GM18508 (cell line): ENCODE measurements at regions not wholly inside any gene's neighbourhood (a gene's known extent, or its start where the extent isn't known, plus 50 kb on each side); places are given as distances from the start of the nearest gene placed in this dataset.

Experiments
- ATAC-seq: cut with Tn5 transposase; IDR thresholded peaks from one replicate; pipeline ENCODE4 v1.9.1; 2021; ENCODE audit warnings: moderate number of reproducible peaks; ENCODE audit not compliant: insufficient read depth, unreplicated experiment

DNA sequence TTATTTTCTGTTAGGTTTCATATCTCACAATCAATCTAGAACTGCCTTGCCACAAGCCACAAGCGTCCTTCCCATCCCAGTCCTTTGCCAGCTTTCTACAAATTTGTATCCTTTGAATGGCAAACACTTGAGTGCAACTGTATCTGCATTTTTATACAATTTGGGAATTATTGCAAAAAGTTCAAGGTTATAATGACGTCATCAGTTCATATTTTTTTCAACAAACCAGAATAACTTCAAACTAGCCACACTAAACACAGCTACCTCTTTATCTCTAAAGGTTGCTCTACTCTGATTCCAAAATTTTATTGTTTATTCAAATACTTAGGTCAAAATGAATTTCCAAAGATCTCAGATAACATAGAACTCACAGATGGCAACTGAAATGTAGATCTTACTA lies 877.1 kb downstream of the TMEM182 start:
- ATAC-seq, result no peak

DNA sequence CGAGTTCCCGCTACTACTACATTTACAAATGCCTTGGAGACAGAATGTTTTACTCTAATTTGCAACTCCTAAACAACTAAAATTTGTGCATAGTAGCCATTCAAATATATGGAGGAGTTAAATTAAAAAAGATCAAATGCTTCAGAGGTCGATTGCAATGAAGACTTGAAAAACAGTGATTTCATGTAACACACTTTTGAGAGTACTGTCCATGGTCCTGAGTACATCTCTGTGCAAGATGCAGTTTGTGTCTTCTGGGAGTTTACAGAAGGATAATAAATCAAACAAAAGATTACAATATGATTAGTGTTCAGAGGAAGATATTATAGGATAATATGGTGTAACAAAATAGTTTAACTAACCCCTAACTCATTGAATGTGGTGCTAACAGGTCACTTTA lies 894.7 kb downstream of the TMEM182 start:
- no peak for ATAC-seq

DNA sequence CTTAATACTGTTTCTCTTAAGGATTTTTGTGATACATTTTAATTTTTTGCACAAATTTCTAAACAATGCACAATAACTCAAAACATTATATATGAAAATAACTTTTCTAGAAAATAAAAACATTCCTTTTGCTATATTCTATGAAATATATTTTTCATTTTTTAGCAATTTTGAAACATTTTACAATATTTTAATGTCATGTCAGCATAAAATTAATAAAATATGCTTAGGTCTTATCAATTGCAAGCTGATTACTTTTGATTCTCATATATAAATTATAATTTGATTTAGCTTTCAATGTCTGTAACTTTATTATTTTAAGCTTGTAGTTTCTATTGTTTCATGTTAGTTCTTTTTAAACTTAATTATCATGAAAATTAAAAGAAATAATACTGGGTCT lies 898.7 kb downstream of the TMEM182 start:
- no peak for ATAC-seq

DNA sequence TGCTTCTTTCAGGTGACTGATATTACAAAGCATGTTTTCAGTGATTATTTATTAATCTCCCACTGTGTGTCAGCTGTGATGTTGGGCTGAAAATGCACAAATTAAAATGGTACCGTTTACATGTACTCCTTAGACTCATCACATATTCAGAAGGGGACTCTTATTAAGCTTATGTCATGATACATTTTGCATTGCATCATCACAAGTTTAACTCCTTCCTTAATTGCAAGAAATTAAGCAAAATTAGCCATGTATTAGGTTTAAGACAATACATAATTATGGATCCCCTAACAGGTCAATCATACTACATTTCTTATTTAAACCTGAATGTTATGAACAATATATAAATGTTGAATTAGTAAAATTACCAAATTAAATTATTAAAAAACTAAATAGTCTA lies 899.1 kb downstream of the TMEM182 start:
- no peak for ATAC-seq

DNA sequence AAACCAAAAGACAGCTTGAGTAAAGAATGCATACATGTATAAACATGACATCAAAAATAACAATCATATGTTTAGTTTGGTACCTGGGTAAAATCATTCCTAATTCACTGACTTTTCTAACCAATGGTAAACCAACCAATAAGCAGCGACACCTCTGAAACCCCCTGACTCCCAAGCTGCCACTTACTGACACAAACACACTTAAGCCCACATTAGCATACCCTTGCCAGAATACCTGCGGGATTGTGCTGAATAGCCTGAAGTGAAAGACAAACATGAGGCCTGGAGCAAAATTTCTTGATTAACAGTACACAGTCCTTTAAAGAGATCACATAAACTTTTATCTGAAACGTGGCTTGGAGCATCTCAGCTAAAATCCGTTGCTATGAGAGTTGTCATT lies 902.9 kb downstream of the TMEM182 start:
- no peak for ATAC-seq

DNA sequence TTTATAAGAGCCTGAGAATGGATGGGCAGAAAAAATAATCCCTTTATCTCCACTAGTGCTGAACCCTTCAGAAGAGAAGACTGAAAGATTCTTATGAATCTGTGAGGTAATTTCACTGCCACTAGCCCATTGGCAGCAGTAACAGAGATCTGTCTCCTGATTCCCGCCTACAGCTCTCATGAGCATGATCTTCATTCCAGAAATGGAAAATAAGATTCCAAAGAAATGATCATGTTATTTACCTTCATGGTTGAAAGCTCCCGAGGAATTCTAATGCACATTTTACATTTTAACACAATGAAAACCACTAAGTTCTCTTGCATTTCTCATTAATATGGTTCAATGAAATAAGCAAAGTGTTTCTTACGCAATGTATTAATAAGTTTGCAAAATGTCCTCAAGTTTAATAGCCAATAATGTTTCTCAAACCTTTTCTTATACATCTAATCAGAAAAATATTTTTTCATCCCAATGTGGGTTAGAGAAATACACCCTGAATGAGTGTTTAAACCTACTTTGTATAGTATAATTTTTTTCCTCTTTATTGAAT lies 905.6 kb downstream of the TMEM182 start:
- no peak for ATAC-seq

DNA sequence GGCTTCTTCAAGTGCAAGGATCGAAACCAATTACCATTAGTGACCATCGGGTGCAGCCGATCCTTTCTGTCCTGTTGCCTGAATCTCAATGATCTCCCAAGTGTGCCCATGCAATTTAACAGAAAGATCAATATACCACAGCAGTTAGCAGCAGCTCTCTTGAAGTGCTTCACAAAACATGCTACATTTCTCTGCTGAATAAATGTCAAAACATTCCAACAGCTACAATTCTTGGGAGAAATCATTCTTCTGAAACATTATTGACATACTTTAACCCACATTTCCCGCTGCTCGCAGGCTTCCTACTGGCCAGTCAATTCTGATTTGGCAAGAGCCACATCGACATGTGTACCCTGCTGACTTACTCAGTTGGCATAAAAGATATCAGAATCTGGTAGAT lies 907.7 kb downstream of the TMEM182 start:
- ATAC-seq, result no peak
